Fibroblast of the aortic adventitia (primary cell): ENCODE measurements at regions not wholly inside any gene's neighbourhood (a gene's known extent, or its start where the extent isn't known, plus 50 kb on each side); places are given as distances from the start of the nearest gene placed in this dataset.
"Not testable (repeated sequence)": the region's sequence is repeated elsewhere in the genome, so short reads cannot be mapped to it uniquely, and the experiment has no call there.

Source experiments
- DNase-seq: peaks from one replicate; pipeline ENCODE4 v3.0.0-alpha.2; 2010; ENCODE audit warnings: low read depth
- H3K4me3 ChIP-seq: 2 replicates; pipeline ENCODE4 v1.5.1; 2011; ENCODE audit warnings: low read depth, mild to moderate bottlenecking, control low read depth, low read length, moderate library complexity
- TF ChIP-seq, protein P1 (sequence below): IDR thresholded peaks from 2 replicates; pipeline ENCODE4 v1.5.1; 2011; ENCODE audit warnings: mild to moderate bottlenecking, low read length, control low read depth, inconsistent platforms; ENCODE audit not compliant: insufficient read depth

DNA sequence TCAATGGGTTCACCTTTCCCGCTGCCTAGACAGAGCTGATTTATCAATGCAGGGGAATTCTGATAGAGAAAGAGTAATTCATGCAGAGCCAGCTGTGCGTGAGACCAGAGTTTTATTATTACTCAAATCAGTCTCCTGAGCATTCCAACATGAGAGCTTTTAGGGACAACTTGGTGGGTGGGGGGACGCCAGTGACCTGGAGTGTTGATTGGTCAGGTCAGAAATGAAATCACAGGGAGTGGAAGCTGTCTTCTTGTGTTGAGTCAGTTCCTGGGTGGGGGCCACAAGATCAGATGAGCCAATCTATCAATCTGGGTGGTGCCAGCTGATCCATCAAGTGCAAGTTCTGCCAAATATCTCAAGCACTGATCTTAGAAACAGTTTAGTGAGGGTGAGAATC lies 99.0 kb upstream of the CAV2 start:
- H3K4me3 ChIP-seq, result no peak overlapping the region

DNA sequence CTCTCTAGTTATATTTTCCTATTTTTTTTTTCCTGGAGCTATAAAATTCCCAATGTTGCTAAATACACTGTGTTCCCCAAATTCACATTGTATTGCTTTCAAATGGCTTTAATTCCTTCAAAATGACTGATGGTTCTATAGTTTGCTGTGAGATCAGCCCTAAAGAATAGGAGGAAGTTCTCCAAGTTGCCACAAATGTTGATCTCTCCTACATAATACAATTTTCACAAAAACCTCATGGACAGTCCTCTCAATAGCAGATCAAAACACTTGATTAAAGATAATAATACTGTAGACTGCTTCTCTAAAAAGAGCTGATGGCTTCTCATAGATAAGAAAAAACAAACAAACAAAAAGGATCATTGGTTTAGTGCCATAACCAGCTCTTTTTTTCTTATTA lies 97.8 kb upstream of the CAV2 start:
- TF ChIP-seq, protein P1, sequence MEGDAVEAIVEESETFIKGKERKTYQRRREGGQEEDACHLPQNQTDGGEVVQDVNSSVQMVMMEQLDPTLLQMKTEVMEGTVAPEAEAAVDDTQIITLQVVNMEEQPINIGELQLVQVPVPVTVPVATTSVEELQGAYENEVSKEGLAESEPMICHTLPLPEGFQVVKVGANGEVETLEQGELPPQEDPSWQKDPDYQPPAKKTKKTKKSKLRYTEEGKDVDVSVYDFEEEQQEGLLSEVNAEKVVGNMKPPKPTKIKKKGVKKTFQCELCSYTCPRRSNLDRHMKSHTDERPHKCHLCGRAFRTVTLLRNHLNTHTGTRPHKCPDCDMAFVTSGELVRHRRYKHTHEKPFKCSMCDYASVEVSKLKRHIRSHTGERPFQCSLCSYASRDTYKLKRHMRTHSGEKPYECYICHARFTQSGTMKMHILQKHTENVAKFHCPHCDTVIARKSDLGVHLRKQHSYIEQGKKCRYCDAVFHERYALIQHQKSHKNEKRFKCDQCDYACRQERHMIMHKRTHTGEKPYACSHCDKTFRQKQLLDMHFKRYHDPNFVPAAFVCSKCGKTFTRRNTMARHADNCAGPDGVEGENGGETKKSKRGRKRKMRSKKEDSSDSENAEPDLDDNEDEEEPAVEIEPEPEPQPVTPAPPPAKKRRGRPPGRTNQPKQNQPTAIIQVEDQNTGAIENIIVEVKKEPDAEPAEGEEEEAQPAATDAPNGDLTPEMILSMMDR, result no peak
- H3K4me3 ChIP-seq, result no peak overlapping the region
- no peak for DNase-seq

More for the DNA sequence above, 99.0 kb upstream of the CAV2 start:
- no peak for DNase-seq
- TF ChIP-seq, protein P1, result no peak

DNA sequence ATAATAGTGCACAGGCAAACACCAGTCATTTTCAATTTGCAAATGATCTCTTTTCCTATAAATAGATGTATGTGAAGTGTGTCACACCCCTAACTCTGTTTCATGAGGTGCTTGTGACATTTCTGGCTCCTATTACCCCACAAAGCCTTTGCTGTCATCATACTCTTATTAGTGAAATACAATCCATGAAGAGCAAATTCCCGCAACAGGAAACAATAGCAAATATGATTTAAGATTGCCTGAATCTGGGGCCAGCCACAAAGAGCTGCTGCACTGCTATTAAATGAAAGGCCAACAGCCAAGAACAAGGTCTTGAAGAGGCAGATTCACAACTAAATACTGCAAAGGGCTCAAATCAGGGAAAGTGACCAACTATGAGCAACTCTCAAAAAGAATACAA lies 96.3 kb upstream of the CAV2 start:
- TF ChIP-seq, protein P1, result no peak
- H3K4me3 ChIP-seq, result no peak overlapping the region
- peak; percentile 72 for DNase-seq

DNA sequence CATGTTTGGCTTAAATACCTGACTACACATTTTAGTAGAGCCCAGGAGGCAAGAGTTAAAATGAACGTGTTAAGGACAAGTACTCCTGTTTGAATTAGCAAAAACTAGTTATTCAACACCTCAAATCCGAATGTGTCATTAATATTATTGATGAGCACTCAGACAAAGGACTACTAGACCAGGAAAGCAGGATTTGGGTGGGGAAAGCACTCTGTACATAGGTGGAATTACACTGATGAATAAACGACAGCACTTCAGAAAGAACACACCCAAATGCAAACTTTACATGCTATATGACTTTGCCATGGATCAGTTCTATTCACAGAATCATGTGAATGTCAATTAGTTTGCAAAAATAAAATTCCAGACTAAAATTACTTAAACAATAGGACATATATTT lies 95.1 kb upstream of the CAV2 start:
- TF ChIP-seq, protein P1, result no peak
- DNase-seq, result no peak
- no peak overlapping the region for H3K4me3 ChIP-seq

DNA sequence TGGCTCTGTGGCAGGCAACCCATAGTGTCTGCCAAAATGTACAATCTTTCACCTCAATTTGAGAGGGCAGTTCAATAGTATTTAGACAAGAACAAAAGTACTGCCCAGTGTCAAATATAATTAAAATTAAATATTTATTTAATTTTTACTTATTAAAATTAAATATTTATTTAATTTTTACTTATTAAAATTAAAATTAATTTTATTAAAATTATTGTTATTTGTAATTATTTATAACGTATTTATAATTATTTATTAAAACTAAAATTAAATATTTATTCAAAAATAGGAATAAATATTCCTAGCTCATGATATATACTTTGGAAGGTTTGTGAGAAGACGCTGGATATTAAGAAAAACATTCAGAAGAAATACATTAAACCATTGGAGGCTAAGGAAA lies 93.7 kb upstream of the CAV2 start:
- no peak overlapping the region for H3K4me3 ChIP-seq
- DNase-seq, result no peak
- TF ChIP-seq, protein P1, result no peak

DNA sequence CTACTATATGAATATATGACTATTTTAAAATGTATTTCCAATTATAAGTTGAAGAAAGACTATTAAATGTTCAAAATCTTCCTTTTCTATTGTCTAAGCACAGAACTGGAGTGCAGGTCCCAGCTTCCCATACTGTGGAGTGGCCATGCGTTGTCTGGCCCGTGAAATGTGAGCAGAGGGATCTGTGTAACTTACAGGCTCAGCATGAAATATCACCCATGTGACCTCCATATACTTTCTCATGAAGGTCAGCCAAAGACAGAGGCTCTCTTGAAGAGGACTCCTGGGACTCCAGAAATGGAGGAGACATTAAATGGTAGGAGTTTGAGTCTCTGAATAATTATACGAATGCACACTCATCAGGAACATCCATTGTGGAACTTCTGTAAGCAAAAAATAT lies 92.4 kb upstream of the CAV2 start:
- DNase-seq, result no peak
- H3K4me3 ChIP-seq, result no peak overlapping the region
- TF ChIP-seq, protein P1, result no peak

DNA sequence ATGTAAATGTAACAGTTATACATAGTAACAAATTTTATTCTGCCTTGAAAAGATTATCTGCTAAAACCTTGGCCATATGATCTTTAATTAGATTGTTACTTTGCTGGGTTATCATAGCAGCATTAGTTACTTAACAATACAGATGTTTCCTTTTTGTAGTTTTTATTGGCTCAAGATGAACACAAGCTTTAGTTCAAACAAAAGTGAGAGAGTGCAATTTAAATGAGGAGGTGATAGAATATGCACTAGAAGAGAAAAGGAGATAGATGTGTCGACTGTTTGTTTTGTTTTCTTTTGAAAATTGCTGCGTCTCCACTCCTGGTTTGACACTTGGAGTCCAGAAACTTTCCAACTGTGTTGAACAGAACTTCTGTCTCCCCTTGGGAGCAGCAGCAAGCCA lies 91.4 kb upstream of the CAV2 start:
- TF ChIP-seq, protein P1, result no peak
- DNase-seq, result no peak
- H3K4me3 ChIP-seq, result no peak overlapping the region

DNA sequence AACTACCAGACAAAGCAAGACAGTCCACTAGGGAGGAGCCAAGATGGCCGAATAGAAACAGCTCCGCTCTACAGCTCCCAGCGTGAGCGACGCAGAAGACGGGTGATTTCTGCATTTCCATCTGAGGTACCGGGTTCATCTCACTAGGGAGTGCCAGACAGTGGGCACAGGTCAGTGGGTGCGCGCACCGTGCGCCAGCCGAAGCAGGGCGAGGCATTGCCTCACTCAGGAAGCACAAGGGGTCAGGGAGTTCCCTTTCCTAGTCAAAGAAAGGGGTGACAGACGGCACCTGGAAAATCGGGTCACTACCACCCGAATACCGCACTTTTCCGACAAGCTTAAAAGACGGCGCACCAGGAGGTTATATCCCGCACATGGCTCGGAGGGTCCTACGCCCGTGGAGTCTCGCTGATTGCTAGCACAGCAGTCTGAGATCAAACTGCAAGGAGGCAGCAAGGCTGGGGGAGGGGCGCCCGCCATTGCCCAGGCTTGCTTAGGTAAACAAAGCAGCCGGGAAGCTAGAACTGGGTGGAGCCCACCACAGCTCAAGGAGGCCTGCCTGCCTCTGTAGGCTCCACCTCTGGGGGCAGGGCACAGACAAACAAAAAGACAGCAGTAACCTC lies 90.6 kb upstream of the CAV2 start:
- DNase-seq, H3K4me3 ChIP-seq: not testable (repeated sequence)

DNA sequence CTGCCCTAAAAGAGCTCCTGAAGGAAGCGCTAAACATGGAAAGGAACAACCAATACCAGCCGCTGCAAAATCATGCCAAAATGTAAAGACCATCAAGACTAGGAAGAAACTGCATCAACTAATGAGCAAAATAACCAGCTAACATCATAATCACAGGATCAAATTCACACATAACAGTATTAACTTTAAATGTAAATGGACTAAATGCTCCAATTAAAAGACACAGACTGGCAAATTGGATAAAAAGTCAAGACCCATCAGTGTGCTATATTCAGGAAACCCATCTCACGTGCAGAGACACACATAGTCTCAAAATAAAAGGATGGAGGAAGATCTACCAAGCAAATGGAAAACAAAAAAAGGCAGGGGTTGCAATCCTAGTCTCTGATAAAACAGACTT lies 88.8 kb upstream of the CAV2 start:
- DNase-seq, result not testable (repeated sequence)

More for the DNA sequence above, 88.8 kb upstream of the CAV2 start:
- not testable (repeated sequence) for H3K4me3 ChIP-seq
